Mucosa of gallbladder (tissue), 1 donor: ENCODE measurements at regions not wholly inside any gene's neighbourhood (a gene's known extent, or its start where the extent isn't known, plus 50 kb on each side); places are given as distances from the start of the nearest gene placed in this dataset.

ENCODE experiments used
- DNase-seq: peaks from one replicate; pipeline ENCODE4 v3.0.0-alpha.2; 2020; ENCODE audit warnings: low spot score
- donor health status: DM: no; HTN: no; CAD: no.

- no peak for DNase-seq
Measured at GRCh38 chr5:122721127-122721526, 53.8 kb upstream of the SNX2 start.

- DNase-seq: no peak
Measured at GRCh38 chr5:122722341-122722740, 52.5 kb upstream of the SNX2 start.

- DNase-seq: no peak
Measured at GRCh38 chr5:122723606-122724352, 51.1 kb upstream of the SNX2 start.
